K562 (cell line): ENCODE measurements at regions not wholly inside any gene's neighbourhood (a gene's known extent, or its start where the extent isn't known, plus 50 kb on each side); places are given as distances from the start of the nearest gene placed in this dataset.

Source experiments
- ATAC-seq: fragments of 200-7000 bp; cut with Tn5 transposase; 3 replicates; pipeline ENCODE4 v1.9.1; 2020; ENCODE audit warnings: moderate library complexity
- BruUV-seq: library from RNA; stranded (reverse); fragments of 400-500 nt; replicated peaks from 2 replicates; lab custom pipeline; 2021; lab: Mats Ljungman, UMichigan
- CTCF ChIA-PET: fragments of 300-600 bp; formaldehyde crosslinking; extraction: SDS; loops from one replicate; lab custom pipeline; 2021; ENCODE audit warnings: low intra/inter-chr PET ratio; lab: Yijun Ruan, JAX
- POLR2A ChIA-PET: fragments of 300-600, 350-650 bp; sonication (Branson Sonifier 250); formaldehyde crosslinking; extraction: SDS; loops from one replicate; lab custom pipeline; 2021; ENCODE audit warnings: antibody characterized with exemption, inconsistent platforms; lab: Yijun Ruan, JAX
- DNase-seq, 4 experiments: peaks; one replicate each; pipeline versions ENCODE4 v3.0.0 to v3.0.0-alpha.2; 2011 to 2018; ENCODE audit warnings: low spot score in 3 of 4, mixed read lengths in 3 of 4; ENCODE audit errors: extremely low read depth in 1 of 4
- FAIRE-seq: peaks from 2 replicates; lab custom pipeline; 2011; peaks lifted over from hg19 to GRCh38; lab: Jason Lieb, UNC
- H2AFZ ChIP-seq: 2 replicates; pipeline ENCODE4 v1.6.0; 2011; ENCODE audit warnings: low read depth, low read length, control low read depth, inconsistent platforms
- H3K27ac ChIP-seq: fragments of 200-600 bp; 3 replicates; pipeline ENCODE4 v1.8.0; 2011; ENCODE audit warnings: low read depth, mild to moderate bottlenecking, control low read depth, inconsistent platforms, low read length, moderate library complexity, mixed read lengths; ENCODE audit errors: extremely low read depth
- H3K27me3 ChIP-seq, 2 experiments: fragments of 300-600 bp in 1 of 2; 2 replicates in 1 of 2; 3 replicates in 1 of 2; pipeline versions ENCODE4 v1.6.0 to v1.8.0; 2011; ENCODE audit warnings: inconsistent platforms in 2 of 2, low read length in 2 of 2, mild to moderate bottlenecking in 1 of 2, mixed read lengths in 1 of 2, moderate library complexity in 1 of 2; ENCODE audit not compliant: control insufficient read depth in 2 of 2, insufficient read depth in 2 of 2
- H3K36me3 ChIP-seq: fragments of 300-600 bp; 3 replicates; pipeline ENCODE4 v1.8.0; 2011; ENCODE audit warnings: mild to moderate bottlenecking, low read length, inconsistent platforms; ENCODE audit not compliant: control insufficient read depth, insufficient read depth
- H3K4me1 ChIP-seq, 2 experiments: fragments of 200-600 bp in 1 of 2; replicated peaks in 1 of 2; 2 replicates in 1 of 2; 3 replicates in 1 of 2; pipeline versions ENCODE4 v1.5.1 to v1.8.0; 2011; ENCODE audit warnings: inconsistent platforms in 2 of 2, low read length in 2 of 2, mild to moderate bottlenecking in 1 of 2, mixed read lengths in 1 of 2, moderate library complexity in 1 of 2; ENCODE audit not compliant: control insufficient read depth in 2 of 2, insufficient read depth in 2 of 2
- H3K4me2 ChIP-seq: 2 replicates; pipeline ENCODE4 v1.6.1; 2011; ENCODE audit warnings: low read length, control low read depth, inconsistent platforms, mixed read lengths; ENCODE audit not compliant: insufficient read depth
- H3K4me3 ChIP-seq: fragments of 200-600 bp; sonication (generic), shearing (Covaris generic); 2 replicates; pipeline ENCODE4 v1.5.1; 2016; ENCODE audit warnings: control low read depth, inconsistent platforms
- H3K79me2 ChIP-seq: fragments of 200-600 bp; 3 replicates; pipeline ENCODE4 v1.8.0; 2011; ENCODE audit warnings: low read length, inconsistent platforms; ENCODE audit not compliant: control insufficient read depth, insufficient read depth
- H3K9ac ChIP-seq, 2 experiments: 2 replicates each; pipeline versions ENCODE4 v1.6.0 to v1.6.1; 2011; ENCODE audit warnings: low read depth in 2 of 2, low read length in 2 of 2, control low read depth in 1 of 2, inconsistent platforms in 1 of 2, mild to moderate bottlenecking in 1 of 2, mixed read lengths in 1 of 2; ENCODE audit not compliant: insufficient read depth in 1 of 2
- H3K9me1 ChIP-seq: one replicate; pipeline ENCODE4 v1.6.0; 2011; ENCODE audit warnings: inconsistent platforms, mild to moderate bottlenecking, low read length, moderate library complexity; ENCODE audit not compliant: control insufficient read depth, insufficient read depth
- H3K9me3 ChIP-seq: replicated peaks from 2 replicates; pipeline ENCODE4 v1.5.1; 2011; ENCODE audit warnings: low read depth, low read length, inconsistent platforms; ENCODE audit not compliant: control insufficient read depth, insufficient read depth
- H4K20me1 ChIP-seq: replicated peaks from 2 replicates; pipeline ENCODE4 v1.6.1; 2011; ENCODE audit warnings: low read length, inconsistent platforms, mixed read lengths; ENCODE audit not compliant: control insufficient read depth, insufficient read depth
- JUND ChIP-seq, 2 experiments: IDR thresholded peaks; 2 replicates in 1 of 2; 3 replicates in 1 of 2; pipeline ENCODE4 v1.6.1; 2011; ENCODE audit warnings: borderline replicate concordance in 2 of 2, low read depth in 2 of 2, low read length in 2 of 2, improper control_type of control experiment in 1 of 2, missing biosample characterization in 1 of 2, missing genetic modification characterization in 1 of 2, missing genetic modification reagents in 1 of 2
- SMAD2 ChIP-seq: fragments of 150-350 bp; IDR thresholded peaks from 2 replicates; pipeline ENCODE4 v1.6.1; 2014; ENCODE audit warnings: low read depth, mild to moderate bottlenecking, low read length
- SREBF1 ChIP-seq: fragments of 150-350 bp; IDR thresholded peaks from 2 replicates; pipeline ENCODE4 v1.6.1; 2014; ENCODE audit warnings: antibody characterized with exemption, low read depth, low read length, borderline replicate concordance
- YY1 ChIP-seq, 3 experiments: IDR thresholded peaks; 2 replicates each; pipeline ENCODE4 v1.6.1; 2011; ENCODE audit warnings: low read length in 2 of 3, mild to moderate bottlenecking in 2 of 3, moderate library complexity in 2 of 3, borderline replicate concordance in 1 of 3, control low read depth in 1 of 3, low read depth in 1 of 3; ENCODE audit not compliant: insufficient read depth in 3 of 3, insufficient replicate concordance in 2 of 3, control insufficient read depth in 1 of 3, insufficient read length in 1 of 3; ENCODE audit errors: extremely low read depth in 1 of 3
- WGBS: fragments of 100-300 bp; shearing (Covaris generic); methylation state at CpG from one replicate; pipeline ENCODE4 v1.1.6; 2016; ENCODE audit warnings: low coverage, mixed read lengths; ENCODE audit not compliant: insufficient coverage; ENCODE audit errors: missing lambda C conversion rate; 5-methylcytosine and 5-hydroxymethylcytosine counted together
- in situ Hi-C: fragments of 300-500 bp; cut with MboI; formaldehyde crosslinking; loops from 4 replicates; pipeline ENCODE4 v1.15.0; 2018; ENCODE audit warnings: inconsistent platforms, mixed read lengths
- intact Hi-C: fragments of 100-400 bp; cut with micrococcal nuclease; formaldehyde crosslinking; loops from 2 replicates; pipeline ENCODE4 v1.14.2; 2022
- TF ChIP-seq, protein P1 (sequence below): fragments of 250-450 bp; sonication (Bioruptor Pico); IDR thresholded peaks from 2 replicates; pipeline ENCODE4 v1.5.0; 2021; ENCODE audit warnings: mild to moderate bottlenecking, borderline replicate concordance
- TF ChIP-seq, protein P2 (sequence below): sonication (generic); formaldehyde crosslinking; IDR thresholded peaks from 2 replicates; pipeline ENCODE4 v1.8.0; 2022; ENCODE audit warnings: mild to moderate bottlenecking, missing genetic modification reagents

DNA sequence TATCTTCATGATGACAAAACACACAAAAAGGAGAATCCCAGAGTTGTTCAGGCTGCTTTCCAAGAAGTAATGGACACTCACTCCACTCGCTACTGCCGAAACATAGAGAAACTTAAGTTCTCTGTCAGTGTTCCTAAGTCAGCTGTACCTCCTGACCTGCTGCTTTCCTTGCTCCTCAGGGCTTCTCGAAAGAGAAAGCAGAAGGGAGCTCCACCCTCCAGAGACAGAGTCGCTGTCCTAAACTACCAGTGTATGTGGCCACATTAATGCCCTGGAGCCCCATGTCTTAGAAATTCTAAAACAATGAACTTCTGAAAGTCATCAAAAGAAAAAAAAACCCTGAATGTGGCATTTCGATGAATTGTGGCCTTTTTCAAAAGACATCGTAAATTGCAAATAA is 390.8 kb upstream of the MON1B start:
- no peak for ATAC-seq
- POLR2A ChIA-PET = no interaction called here
- CTCF ChIA-PET = no interaction called here
- FAIRE-seq = no peak
- no TSS peak for BruUV-seq
- no peaks in the 10 kb centered on the region for H3K27me3 ChIP-seq
- no peak overlapping the region for H2AFZ ChIP-seq
- no peak overlapping the region for H3K4me3 ChIP-seq
- H3K36me3 ChIP-seq = no peaks in the 10 kb centered on the region
- DNase-seq = no peak
- H3K9me1 ChIP-seq = no peaks in the 10 kb centered on the region
- TF ChIP-seq, protein P1, sequence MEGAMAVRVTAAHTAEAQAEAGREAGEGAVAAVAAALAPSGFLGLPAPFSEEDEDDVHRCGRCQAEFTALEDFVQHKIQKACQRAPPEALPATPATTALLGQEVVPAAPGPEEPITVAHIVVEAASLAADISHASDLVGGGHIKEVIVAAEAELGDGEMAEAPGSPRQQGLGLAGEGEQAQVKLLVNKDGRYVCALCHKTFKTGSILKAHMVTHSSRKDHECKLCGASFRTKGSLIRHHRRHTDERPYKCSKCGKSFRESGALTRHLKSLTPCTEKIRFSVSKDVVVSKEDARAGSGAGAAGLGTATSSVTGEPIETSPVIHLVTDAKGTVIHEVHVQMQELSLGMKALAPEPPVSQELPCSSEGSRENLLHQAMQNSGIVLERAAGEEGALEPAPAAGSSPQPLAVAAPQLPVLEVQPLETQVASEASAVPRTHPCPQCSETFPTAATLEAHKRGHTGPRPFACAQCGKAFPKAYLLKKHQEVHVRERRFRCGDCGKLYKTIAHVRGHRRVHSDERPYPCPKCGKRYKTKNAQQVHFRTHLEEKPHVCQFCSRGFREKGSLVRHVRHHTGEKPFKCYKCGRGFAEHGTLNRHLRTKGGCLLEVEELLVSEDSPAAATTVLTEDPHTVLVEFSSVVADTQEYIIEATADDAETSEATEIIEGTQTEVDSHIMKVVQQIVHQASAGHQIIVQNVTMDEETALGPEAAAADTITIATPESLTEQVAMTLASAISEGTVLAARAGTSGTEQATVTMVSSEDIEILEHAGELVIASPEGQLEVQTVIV (CRISPR knock-in tag) = no peak
- TF ChIP-seq SREBF1 (no peak), SMAD2 (no peak), YY1 (IDR thresholded peaks at IDR 0.05; ENCODE audit: borderline replicate concordance in 1 of 3, control insufficient read depth in 1 of 3, extremely low read depth in 1 of 3, insufficient read depth in 3 of 3, insufficient read length in 1 of 3, insufficient replicate concordance in 2 of 3, low read depth in 1 of 3, low read length in 2 of 3) (no peak), JUND (IDR thresholded peaks at IDR 0.05; ENCODE audit: borderline replicate concordance, low read depth, low read length) (no peak), JUND (tag; IDR thresholded peaks at IDR 0.05; ENCODE audit: borderline replicate concordance, low read depth, low read length) (no peak)
- TF ChIP-seq, protein P2, sequence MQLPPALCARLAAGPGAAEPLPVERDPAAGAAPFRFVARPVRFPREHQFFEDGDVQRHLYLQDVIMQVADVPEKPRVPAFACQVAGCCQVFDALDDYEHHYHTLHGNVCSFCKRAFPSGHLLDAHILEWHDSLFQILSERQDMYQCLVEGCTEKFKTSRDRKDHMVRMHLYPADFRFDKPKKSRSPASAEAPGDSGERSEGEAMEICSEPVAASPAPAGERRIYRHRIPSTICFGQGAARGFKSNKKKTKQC (CRISPR knock-in tag) = no peak
- TF ChIP-seq, all 486 proteins: peak for 0
- Histone ChIP-seq H3K9me3 (no peaks in the 10 kb centered on the region), H3K4me2 (no peak overlapping the region), H3K27ac (no peak overlapping the region), H3K79me2 (no peaks in the 10 kb centered on the region), H4K20me1 (no peaks in the 10 kb centered on the region), H3K4me1 (no peaks in the 10 kb centered on the region), H3K9ac (no peak overlapping the region)
- intact Hi-C loops = no loop called here
- 1% methylated on average over 6 of the region's 6 CpGs for WGBS
- in situ Hi-C loops = no loop called here
